ENCODE measurements at regions not wholly inside any gene's neighbourhood (a gene's known extent, or its start where the extent isn't known, plus 50 kb on each side); places are given as distances from the start of the nearest gene placed in this dataset.

DNA sequence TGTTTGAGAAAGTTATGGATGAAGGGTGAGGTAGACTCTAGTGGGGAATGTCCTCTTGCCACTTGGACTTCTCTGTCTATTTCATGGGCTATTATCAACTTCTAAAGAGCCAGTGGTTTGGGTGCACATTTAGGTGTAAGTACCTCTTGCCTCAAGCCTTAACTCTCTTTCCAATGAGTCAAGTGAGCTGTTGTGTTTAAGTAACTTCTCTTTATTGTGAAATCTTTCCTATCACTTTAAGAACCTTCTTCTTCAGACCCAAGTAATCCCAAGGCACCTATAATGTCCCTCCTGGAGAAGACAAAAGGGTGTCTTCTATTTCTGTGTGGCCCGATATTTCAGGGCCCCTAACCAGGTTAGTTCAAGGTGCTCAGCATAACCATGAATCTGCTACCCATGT is 90.5 kb upstream of the VPREB1 start:
- Histone ChIP-seq H3K36me3 (ENCODE audit: control insufficient read depth in 2 of 2, extremely low read depth in 1 of 2, insufficient read depth in 2 of 2, low read length in 2 of 2) (no peaks in the 10 kb centered on the region), H3K27ac (ENCODE audit: insufficient read depth, low read depth, low read length) (no peak overlapping the region), H3K9me1 (replicated peaks; ENCODE audit: control insufficient read depth, extremely low read depth, insufficient read depth, low read length) (no peaks in the 10 kb centered on the region), H4K20me1 (replicated peaks; ENCODE audit: control insufficient read depth, extremely low read depth, insufficient read depth, low read length) (no peaks in the 10 kb centered on the region), H3K9ac (replicated peaks; ENCODE audit: extremely low read depth, insufficient read depth, low read length) (no peak overlapping the region), H3K4me3 (replicated peaks in 1 of 3; ENCODE audit: insufficient read depth in 1 of 3, low read depth in 1 of 3, low read length in 3 of 3) (no peak overlapping the region), H3K4me2 (ENCODE audit: insufficient read depth, low read length) (no peak overlapping the region), H3K27me3 (ENCODE audit: control insufficient read depth in 2 of 2, insufficient read depth in 2 of 2, low read length in 2 of 2) (peaks cover 21 to 52% of the 10 kb centered on the region in 2 experiments), H2AFZ (ENCODE audit: low read depth, low read length) (no peak overlapping the region), H3K79me2 (ENCODE audit: control insufficient read depth, insufficient read depth, low read length) (no peaks in the 10 kb centered on the region), H3K4me1 (ENCODE audit: control insufficient read depth, extremely low read depth, insufficient read depth, low read length) (no peaks in the 10 kb centered on the region), H3K9me3 (replicated peaks; ENCODE audit: control insufficient read depth, insufficient read depth, low read length) (no peaks in the 10 kb centered on the region)
- dilution Hi-C loops (cut with MboI; ENCODE audit: extremely low pct_ligation_motif_present, low sequenced_read_pairs) (no loop called here), intact Hi-C loops (cut with micrococcal nuclease) (no loop called here)
- no TSS peak for BruUV-seq (replicated peaks)
- POLR2A ChIA-PET, result no interaction called here
- no peak for FAIRE-seq
- no peak for DNase-seq (ENCODE audit: low read depth, low spot score)
- TF ChIP-seq MYC (IDR thresholded peaks at IDR 0.05; ENCODE audit: low read depth, low read length) (no peak), POLR2A (IDR thresholded peaks at IDR 0.05; ENCODE audit: low read depth, low read length) (no peak), JUN (IDR thresholded peaks at IDR 0.05; ENCODE audit: borderline replicate concordance, insufficient read depth, insufficient read length, low read depth) (no peak), GATA2 (IDR thresholded peaks at IDR 0.05; ENCODE audit: insufficient read depth, insufficient read length, low read depth, low read length) (no peak), CTCF (IDR thresholded peaks at IDR 0.05; ENCODE audit: extremely low read depth in 1 of 2, insufficient read depth in 1 of 2, low read depth in 1 of 2, low read length in 2 of 2) (no peak), FOS (IDR thresholded peaks at IDR 0.05; ENCODE audit: borderline replicate concordance, insufficient read depth, low read length) (no peak), EZH2 (IDR thresholded peaks at IDR 0.05; ENCODE audit: borderline replicate concordance, low read depth, low read length, severe bottlenecking) (no peak), POLR2AphosphoS5 (IDR thresholded peaks at IDR 0.05; ENCODE audit: insufficient read depth, low read depth, low read length) (no peak)
- TF ChIP-seq, protein P1, sequence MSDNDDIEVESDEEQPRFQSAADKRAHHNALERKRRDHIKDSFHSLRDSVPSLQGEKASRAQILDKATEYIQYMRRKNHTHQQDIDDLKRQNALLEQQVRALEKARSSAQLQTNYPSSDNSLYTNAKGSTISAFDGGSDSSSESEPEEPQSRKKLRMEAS (IDR thresholded peaks at IDR 0.05; ENCODE audit: insufficient read depth, insufficient read length), result no peak
- CTCF ChIA-PET, result interaction anchor here (1.1 to 1.4 kb wide), 3 partner anchors 30 to 82 kb away, joined by 3 read pairs; no protein-coding TSS in a partner anchor

All from endothelial cell of umbilical vein (primary cell).